Peyer's patch (tissue), 4 donors: ENCODE measurements at regions not wholly inside any gene's neighbourhood (a gene's known extent, or its start where the extent isn't known, plus 50 kb on each side); places are given as distances from the start of the nearest gene placed in this dataset.

Experiments
- CTCF ChIP-seq, 6 experiments: fragments of 450-650 bp in 4 of 6; fragments of 200-600 bp in 2 of 6; sonication (generic) in 1 of 6; IDR thresholded peaks; one replicate each; pipeline ENCODE4 v1.5.1; 2017 to 2019; ENCODE audit warnings: antibody characterized with exemption in 6 of 6, mild to moderate bottlenecking in 3 of 6, moderate library complexity in 1 of 6
- POLR2A ChIP-seq, 2 donors: fragments of 450-650 bp; IDR thresholded peaks; one replicate each; pipeline ENCODE4 v1.5.1; 2017; ENCODE audit warnings: antibody characterized with exemption in 2 of 2, mild to moderate bottlenecking in 2 of 2, moderate library complexity in 2 of 2

DNA sequence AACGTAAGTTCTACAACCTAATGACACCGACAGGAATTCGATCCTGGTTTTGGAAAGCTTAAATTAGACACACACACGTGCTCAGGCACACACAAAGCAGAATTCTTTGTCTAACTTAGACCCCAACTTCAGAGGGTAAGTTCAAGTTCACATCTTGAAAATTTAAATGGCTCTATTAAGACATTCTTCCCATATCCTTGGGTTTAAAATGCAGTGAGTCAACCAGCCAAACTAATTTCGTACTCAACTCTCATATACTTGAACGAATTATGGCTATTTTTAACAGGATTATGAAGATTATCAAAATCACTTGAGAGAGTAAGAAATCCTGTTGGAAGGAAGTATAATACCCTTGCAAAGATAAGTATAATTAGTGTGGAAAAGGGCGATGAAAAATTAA is 53.2 kb upstream of the ARL4C start:
- TF ChIP-seq CTCF (IDR thresholded peaks at IDR 0.05) (no peak), POLR2A (IDR thresholded peaks at IDR 0.05) (no peak)
